HG03066 (cell line): ENCODE measurements at regions not wholly inside any gene's neighbourhood (a gene's known extent, or its start where the extent isn't known, plus 50 kb on each side); places are given as distances from the start of the nearest gene placed in this dataset.

ENCODE experiments used
- ATAC-seq: cut with Tn5 transposase; IDR thresholded peaks from one replicate; pipeline ENCODE4 v1.9.1; 2021; ENCODE audit warnings: low read depth; ENCODE audit not compliant: unreplicated experiment

DNA sequence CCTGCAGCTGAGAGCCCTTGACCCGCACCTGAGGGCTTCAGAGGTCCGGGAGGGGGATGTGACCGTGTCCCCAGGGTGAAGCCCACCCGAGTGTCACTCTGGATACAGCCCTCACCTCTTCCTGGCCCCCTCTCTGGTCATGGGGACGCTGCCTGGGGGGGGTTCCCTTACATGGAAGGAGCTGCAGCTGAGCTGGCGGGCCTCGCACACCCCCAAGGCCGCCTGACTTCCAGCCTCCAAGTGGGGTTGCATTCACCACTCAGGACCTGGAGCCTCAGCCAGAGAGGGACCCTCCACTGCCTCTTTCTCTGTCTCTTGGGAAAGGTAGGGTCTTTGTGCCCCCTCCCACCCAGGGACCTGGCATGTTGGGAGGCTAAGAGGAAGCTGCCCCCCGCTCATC, 284.6 kb downstream of the SEC14L1 start:
- ATAC-seq, result no peak

DNA sequence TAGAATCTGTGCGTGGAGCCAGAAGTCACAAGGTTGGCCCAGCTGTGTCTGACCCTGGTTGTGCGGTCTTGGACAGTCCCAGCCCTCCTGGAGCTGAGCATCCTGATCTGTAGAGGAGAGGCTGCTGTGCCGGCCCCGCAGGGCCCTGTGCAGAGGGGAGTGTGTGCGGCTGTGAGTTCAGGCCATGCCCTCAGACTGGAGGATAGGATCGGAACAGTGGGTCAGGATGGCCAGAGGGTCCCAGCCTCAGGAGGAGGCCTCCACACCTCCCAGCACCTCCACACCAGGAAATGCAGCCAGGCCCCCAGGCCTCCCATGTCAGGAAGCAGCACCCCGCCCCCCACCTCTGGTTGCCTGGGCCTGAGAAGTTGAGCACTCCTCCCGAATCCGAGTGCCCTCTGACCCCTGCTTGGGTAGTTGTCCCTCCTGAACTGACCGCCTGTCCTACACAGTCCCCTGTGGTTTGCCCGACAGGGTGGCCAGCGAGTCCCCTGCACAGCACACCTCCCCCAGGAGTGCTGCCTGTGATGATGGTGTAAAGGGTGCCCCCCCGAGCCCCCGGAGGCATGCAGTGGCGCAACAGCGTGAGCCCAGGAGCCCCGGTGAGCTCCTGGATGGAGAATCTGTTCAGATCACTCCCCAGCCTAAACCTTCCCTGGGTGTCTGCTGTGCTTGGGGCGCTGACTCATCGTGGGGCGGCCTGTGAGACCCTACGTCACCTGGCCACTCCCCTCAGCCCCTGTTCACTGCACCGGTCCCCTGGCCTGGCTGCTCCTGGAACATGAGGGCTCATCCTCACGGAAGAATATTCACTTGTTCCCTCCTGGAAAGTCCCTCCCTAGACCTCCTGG, 285.2 kb downstream of the SEC14L1 start:
- ATAC-seq, result no peak

DNA sequence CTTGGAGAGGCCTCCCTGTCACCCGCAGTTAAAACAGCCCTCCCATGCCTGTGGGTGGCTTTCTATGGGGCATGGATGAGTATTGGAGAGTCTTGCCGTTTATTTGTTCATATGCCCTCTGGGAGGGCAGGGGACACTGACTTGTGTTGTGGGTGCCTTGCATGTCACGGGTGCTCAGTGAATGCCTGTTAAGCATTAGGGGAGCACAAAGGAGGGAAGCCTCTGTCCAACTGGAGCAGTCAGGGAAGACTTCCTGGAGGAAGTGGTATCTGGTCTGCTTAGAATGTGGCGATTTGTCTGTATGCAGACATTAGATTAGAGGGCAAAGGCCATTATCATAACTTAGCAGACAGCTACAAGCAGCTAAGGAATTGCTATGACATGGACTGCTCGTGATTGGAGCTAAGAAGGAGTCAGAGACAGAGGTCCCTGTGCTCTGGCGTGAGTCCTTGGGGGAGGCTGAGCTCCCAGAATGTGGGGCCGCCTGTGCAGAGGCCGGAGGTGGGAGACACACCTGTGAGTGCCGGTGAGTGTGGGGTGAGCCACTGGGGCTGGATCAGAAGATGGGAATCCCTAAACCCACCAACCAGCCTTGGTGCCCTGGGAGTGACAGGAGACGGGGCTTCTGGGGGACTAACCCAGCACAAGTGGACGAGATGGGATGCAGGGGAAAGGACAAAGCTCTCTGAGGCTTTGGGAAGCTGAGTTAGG, 286.1 kb downstream of the SEC14L1 start:
- no peak for ATAC-seq

DNA sequence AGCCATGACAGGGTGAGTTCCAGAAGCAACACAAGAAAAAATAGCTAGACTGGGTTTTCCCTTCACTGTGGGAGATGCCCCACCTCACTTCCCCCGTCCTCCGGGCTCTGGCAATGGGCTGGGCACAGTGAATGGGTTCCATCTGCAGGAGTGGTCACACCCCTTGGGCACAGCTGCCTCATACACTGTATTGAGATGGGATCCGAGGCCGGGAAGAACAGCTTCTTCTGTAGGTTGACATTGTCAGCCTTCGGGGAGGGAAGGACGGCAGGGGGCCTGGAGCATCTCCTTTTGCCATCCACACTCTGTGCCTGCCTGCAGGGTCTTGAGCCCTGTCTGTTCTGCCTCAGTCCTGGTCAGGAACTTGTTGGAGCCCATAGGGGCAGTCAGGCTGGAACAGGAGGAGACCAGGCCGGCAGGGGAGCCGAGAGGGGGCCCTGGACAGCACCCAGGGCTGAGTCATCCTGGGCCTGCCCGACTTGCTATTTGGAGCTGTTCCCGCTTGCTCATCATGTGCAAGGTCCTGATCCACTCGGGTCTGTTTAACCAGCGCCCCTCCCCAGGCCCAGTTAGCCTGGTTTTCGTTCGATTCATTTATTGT, 286.7 kb downstream of the SEC14L1 start:
- no peak for ATAC-seq

DNA sequence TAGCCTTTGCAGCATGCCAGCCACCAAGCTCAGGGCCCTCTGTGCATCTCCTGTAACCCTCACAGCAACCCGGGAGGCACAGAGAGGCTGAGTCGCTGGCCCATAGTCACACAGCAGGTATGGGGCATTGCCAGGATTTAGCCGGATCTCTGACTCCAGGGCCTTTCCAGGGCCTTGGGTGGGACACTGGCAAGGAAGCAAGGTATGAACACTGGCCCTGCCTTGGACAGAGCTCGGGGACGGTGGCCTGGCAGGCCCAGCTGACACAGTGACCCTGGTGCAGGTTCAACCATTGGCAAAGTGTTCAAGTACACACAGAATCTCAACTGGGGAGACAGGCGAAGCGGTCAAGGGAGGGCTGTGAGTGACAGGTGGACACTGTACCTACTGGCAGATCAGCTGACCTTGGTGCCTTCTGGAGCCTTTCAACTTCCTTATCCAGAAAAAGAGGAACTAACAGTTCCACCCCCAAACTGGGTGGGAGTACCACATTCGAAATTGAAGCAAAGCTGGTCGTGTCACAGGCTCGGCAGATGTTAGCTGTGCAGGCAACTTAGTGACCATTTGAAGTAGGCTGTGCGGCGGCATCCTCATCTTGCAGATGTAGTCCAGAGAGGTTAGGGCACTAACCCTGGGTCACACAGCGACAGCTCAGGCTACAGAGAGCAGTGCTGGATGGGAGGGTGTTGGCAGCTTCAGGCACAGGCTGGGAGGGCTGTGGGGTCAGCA, 287.4 kb downstream of the SEC14L1 start:
- no peak for ATAC-seq

DNA sequence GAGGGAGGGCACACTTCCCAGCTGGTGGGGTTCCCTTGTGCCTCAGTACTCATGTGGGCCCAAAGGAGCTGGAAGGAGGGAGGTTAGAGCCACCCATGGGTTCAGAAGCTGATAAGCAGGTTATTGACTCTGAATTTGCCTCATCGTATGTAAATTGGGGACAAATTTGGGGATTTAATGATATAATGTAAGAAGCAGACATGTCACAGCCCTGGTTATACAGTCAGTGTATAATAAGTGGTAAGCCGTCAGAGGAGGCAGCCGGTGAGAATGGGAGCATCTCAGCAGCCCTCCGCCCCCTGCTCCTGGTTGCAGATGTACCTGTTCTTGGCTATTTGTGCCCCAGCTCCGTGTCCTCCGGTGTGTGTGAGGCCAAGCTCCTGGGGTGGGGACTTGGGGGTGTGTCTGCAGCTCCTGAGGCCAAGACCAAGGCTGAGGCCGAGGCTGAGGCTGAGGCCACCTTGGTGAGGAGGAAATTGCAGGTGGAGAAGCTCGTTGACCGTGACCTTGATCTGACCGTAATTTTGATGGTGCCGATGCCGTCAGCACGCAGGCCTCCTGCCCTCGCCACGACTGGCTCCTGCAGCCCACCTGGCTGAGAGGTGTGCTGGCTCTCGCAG, 288.1 kb downstream of the SEC14L1 start:
- no peak for ATAC-seq

DNA sequence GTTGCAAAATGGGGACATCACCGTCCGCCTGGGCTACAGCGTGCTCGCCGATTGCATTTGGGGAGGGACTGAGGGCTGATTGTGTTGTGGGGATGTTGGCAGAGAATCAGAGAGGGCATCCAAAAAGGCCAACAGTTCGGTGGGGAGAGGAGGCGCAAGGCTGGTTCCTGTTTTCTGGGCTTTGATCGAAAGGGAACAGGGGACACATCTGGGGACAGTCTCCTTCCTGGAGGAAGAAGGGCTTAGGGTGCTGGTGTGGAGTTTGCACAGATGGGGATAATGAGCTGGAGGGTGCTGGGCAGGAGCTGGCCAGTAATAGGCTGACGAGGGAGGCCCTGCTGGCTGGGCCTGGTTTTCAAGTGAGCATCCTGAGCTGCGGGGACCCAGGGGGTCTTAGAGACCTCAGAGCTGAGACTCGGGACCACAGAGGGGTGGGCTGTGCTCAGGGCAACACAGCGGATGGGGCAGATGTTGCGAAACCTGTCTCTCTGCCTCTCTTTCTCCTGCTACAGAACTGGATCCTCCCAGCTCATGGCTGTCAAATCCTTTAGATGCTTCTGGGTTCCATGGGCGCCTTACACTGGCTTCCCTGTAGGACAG, 288.7 kb downstream of the SEC14L1 start:
- no peak for ATAC-seq

DNA sequence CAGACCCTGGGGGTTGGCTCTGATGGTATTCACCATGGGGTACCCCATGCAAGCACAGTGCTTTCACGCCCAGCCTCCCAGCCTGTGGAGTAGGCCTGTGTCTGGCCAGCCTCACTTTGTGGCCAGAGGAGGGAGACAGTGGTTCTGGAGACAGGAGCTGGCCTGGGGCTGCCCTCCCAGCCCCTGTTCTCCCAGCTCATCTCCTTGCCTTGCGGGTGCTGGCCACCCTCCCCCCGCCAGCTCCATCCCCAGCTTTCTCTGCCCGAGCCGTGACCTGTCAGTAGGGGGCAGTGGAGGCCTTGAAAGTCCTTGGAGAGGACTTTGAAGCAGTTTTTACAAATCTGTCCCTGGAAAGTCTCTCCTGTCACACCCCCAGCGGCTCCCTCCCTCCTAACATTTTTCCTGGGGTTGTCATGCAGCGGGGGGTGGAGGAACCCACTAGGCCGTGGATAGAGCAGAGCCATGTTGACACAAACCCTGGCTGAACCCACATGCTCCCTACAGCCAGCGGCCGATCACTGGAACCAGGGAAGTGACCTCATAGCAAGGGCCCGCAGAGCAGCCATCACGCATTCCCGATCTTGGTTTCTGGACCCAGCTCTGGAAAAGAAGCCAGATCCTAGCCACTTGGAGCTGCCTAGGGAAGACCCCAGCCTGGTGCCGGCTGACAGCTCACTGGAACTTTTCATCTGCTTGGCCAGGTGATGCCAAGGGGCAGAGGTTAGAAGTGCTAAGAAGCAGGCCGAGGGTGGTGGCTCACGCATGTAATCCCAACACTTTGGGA, 289.4 kb downstream of the SEC14L1 start:
- no peak for ATAC-seq

DNA sequence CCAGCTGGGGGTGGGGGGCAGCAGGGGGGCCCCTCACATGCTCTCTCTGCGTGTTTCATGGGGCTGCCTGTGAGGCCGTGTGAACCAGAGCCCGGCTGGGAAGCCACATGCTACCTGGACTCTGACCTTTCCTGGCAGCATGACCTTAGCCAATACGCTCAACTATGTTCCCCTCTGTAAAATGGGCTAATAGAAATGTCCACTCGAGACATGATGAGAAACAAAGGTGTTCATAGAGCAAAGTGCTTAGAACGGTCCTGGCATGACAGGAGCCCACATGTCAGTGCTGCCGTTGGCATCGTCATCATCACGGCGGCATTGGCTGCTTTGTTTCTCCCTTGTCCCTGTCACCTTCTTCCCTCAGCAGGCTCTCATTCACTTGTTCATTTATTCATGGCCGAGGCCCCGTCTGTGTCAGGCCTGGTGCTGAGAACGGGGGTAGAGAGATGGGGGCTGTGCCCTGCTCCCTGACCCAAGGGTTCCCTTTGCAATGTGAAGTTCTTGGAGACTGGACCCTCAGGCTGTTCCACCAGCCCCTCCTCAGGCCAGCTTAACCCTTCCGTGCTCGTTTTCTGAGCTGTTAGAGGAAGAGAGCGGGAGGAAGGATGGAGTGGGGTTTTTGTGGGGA, 291.4 kb downstream of the SEC14L1 start:
- ATAC-seq, result no peak

DNA sequence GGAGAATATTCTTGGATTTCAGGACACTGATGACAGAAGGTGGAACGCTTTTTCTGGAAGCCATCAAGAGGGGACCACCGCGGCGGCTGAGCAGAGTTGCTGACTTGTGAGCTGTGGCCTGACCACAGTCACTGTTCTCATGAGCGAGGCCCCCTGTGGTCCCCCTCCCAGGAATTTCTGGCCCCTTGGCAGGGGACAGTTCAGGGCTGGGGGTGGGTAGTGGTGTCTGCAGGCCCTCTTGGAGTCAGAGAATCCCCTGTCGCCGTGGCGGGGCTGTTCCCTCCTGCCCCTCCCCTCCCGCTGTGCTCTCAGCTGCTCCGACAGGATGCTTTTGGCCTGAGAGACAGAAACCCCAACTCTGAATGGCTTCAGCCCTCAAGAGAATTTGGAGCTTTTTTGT, 292.0 kb downstream of the SEC14L1 start:
- ATAC-seq, result no peak

DNA sequence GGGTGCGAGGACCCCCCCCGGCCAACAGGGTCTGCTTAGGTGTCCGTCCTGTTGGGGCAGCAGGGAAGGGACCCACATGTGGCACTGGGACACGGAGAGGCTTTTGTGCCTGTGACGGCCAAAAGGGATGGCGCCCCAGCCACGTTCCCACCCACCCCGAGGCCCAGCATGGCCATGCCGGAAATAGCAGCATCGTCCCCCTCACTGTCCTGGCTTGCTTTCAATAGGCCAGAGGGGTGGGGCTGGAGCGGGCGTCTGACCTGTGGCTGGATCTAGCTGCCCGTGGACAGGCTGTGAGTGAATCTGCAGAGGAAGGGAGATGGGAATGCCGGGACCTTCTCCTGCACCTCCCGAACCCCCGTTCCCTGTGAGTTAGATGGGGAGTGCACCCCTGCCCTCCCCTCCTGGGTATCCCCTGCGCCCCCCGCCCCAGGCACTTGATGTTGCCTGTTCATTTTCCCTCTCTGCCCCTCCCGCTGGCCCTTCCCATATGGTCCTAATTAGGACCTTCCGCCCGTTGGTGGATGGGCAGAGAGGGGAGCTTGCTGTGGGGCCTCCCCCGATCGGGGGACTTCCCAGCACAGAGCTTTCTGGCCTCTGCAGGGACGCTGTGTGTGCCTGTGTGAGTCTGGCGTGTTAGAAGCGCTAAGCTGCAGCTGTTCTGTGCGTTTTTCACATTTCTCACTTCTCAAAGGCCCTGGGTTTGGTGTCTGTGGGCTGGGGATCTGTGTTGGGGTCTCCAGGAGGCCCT, 292.8 kb downstream of the SEC14L1 start:
- ATAC-seq, result no peak

DNA sequence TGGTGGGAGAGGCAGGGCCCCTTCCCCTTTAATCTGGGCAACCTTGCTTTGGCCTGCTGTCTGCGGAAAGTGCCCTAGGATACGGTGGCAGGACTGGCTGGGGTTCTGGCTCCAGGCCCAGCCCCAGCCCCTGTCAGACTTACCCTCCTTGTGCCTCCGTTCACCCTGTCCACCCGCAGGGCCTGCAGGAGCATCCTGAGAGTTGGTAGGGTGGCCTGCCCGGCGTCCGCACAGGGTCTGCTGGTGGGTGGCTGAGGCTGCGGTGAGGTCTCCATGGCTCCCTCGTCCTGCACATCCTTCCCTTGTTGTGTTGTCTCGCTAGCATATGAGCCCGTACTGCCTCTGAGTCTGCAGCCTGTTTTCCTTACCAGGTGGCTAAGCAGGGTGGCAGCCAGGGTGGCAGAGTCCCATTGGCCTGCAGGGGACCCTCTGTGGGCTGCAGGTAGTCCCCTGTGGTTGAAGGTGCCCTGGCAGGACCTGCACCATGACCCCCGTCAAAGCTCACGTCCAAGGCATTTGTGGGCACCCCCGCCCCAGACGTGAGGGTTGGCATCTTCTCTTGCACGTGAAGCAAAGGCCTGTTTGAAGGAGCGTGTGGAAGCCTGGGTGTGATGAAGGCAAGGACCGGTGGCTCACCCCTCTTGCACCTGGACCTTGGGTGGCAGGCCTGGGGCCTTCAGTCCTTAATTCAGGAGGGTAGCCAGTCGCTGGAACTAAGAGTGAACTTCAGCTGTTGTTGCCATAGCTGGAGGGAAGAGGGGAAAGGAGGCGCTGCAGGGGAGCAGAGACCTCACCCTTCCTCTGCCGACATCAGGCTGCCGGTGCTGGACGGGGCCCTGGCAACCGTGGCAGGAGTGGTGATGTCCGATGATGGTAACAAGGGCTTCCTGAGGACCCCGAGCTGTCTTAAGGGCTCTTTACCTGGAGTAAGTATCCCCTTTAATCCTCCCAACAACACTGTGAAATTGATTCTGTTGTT, 293.7 kb downstream of the SEC14L1 start:
- no peak for ATAC-seq

DNA sequence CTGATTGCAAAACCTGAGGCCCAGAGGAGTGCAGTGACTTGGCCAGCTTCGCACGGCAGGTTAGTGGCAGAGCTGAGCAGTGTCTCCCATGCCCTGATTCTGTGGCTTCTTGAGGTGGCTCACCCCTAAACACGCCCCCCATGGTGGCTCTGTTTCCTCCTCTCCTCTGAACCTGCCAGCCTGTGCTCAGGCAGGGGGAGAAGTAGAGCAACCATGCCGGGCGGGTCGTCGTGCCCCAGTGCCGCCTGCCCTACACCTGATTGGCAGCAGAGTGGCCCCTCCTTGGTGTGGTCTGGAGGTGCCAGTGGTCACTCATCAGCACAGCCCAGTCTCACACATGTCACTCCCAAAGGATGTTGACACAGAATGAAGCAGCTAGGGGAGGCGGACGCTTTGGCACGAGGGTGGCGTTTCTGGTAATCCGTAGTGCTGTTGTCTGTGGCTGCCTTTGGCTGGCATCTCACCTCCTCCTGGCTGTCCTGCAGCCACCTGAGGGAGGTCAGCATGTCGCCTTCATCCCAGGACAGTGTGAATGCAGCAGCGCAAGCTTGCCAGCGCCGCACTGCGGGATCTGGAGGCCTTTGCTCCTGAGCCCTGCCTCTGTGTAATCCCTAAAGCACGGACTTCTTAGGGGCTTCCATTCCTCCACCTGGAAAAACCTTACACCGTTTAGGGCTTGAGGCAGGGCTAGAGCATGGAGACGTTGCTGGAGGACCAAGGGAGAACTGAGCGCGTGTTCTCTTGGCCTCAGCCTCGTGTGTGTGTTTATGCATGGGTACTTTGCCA, 294.7 kb downstream of the SEC14L1 start:
- ATAC-seq, result no peak

DNA sequence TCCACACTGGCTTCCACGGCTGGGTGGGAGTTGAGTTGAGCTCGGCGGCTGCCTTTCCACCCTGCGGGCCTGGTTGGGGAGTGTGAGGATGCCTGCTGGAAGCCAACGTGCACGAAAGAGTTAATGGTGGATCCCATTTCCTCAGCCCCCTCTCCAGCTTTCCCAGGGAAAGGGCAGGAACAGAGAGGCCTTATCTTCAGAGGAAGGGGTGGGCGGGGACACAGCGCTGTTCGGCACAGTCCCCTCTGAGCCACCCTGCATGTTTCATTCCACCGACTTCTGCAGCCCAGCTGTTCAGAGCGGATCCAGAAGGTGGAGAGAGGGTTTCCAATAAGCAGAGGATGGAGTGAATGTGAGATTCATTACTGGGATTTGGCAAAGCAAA, 295.3 kb downstream of the SEC14L1 start:
- no peak for ATAC-seq

DNA sequence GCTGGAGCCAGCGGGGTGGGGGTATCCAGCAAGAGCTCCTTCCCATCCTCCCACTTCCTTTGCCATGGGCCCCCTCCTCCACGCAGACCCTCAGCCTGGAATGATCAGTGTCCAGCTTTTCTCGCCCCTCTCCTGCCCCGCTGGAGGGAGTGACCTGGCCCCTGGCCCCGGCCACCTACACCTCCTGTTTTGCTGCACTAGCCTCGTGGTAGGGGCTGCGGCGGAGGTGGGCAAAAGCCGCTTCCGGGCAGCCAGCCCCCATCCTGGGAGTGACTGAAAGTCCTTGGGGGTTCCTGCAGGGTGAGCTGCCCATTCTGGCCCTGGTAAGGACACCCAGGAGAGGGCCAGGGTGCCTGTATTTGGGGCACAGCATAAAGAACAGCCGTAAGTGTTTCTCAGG, 295.7 kb downstream of the SEC14L1 start:
- no peak for ATAC-seq

DNA sequence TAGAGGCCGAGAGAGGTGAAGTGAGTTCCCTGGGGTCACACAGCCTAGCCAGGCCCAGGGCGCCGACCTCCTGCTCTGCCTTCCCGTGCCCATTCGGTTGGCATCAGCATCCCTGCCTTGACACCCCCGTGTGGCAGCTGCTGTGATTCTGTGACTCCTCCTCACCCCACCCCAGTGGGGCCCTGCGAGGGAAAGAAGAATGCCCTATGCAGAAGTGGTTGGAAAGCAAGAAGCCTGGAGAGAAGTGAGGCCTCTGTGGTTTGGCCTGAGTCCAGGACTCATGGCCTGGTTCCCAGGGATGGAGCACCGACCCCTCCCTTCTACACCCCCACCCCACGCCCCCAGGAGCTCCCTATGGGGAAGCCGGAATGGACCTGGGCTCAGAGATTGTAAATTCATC, 296.2 kb downstream of the SEC14L1 start:
- ATAC-seq, result no peak
